ENCODE measurements at regions not wholly inside any gene's neighbourhood (a gene's known extent, or its start where the extent isn't known, plus 50 kb on each side); places are given as distances from the start of the nearest gene placed in this dataset.

GRCh38 chr2:33897741-33898140 is 298.6 kb upstream of the FAM98A start:
- Histone ChIP-seq H3K4me1 (no peaks in the 10 kb centered on the region), H3K27me3 (no peaks in the 10 kb centered on the region), H3K27ac (no peak overlapping the region), H3K36me3 (no peaks in the 10 kb centered on the region), H3K9me3 (no peaks in the 10 kb centered on the region), H3K4me3 (no peak overlapping the region)
- 53 to 68% methylated on average over 1 of the region's 1 CpG for WGBS, 2 donors
- DNase-seq: no peak
- intact Hi-C loops (cut with DNase I): no loop called here
- TF ChIP-seq CTCF (IDR thresholded peaks at IDR 0.05) (no peak), POLR2A (IDR thresholded peaks at IDR 0.05) (no peak)

- no peak overlapping the region for H3K27ac ChIP-seq
- H3K27me3 ChIP-seq: no peaks in the 10 kb centered on the region
- no peak for DNase-seq
- no peaks in the 10 kb centered on the region for H3K4me1 ChIP-seq
- 26 to 60% methylated on average over 1 of the region's 1 CpG for WGBS, 2 donors
- H3K4me3 ChIP-seq: no peak overlapping the region
- intact Hi-C loops (cut with DNase I): no loop called here
- no peaks in the 10 kb centered on the region for H3K36me3 ChIP-seq
- TF ChIP-seq POLR2A (IDR thresholded peaks at IDR 0.05): no peak
- no peak for TF ChIP-seq CTCF (IDR thresholded peaks at IDR 0.05)
- H3K9me3 ChIP-seq: no peaks in the 10 kb centered on the region
Measured at GRCh38 chr2:33893824-33894223, 294.7 kb upstream of the FAM98A start.

GRCh38 chr2:33891616-33892015 is 292.5 kb upstream of the FAM98A start:
- Histone ChIP-seq H3K36me3 (no peaks in the 10 kb centered on the region), H3K9me3 (no peaks in the 10 kb centered on the region), H3K4me3 (no peak overlapping the region), H3K27ac (no peak overlapping the region), H3K27me3 (no peaks in the 10 kb centered on the region), H3K4me1 (no peaks in the 10 kb centered on the region)
- TF ChIP-seq POLR2A (IDR thresholded peaks at IDR 0.05): no peak
- TF ChIP-seq CTCF (IDR thresholded peaks at IDR 0.05): no peak
- intact Hi-C loops (cut with DNase I): no loop called here
- 21 to 23% methylated on average over 3 of the region's 4 CpGs for WGBS, 2 donors
- no peak for DNase-seq

- no peaks in the 10 kb centered on the region for H3K4me1 ChIP-seq
- no peak overlapping the region for H3K4me3 ChIP-seq
- intact Hi-C loops (cut with DNase I): no loop called here
- no peaks in the 10 kb centered on the region for H3K27me3 ChIP-seq
- H3K27ac ChIP-seq: no peak overlapping the region
- TF ChIP-seq POLR2A (IDR thresholded peaks at IDR 0.05): no peak
- no peak for TF ChIP-seq CTCF (IDR thresholded peaks at IDR 0.05)
- DNase-seq: no peak
- WGBS, 2 donors: 95 to 96% methylated on average over 6 of the region's 6 CpGs
- H3K9me3 ChIP-seq: no peaks in the 10 kb centered on the region
- H3K36me3 ChIP-seq: no peaks in the 10 kb centered on the region
Measured at GRCh38 chr2:33890686-33891085, 291.6 kb upstream of the FAM98A start.

- DNase-seq: no peak
- H3K4me3 ChIP-seq: no peak overlapping the region
- no peaks in the 10 kb centered on the region for H3K9me3 ChIP-seq
- H3K27me3 ChIP-seq: no peaks in the 10 kb centered on the region
- H3K27ac ChIP-seq: no peak overlapping the region
- no peak for TF ChIP-seq POLR2A (IDR thresholded peaks at IDR 0.05)
- TF ChIP-seq CTCF (IDR thresholded peaks at IDR 0.05): no peak
- intact Hi-C loops (cut with DNase I): no loop called here
- H3K36me3 ChIP-seq: no peaks in the 10 kb centered on the region
- H3K4me1 ChIP-seq: no peaks in the 10 kb centered on the region
- WGBS, 2 donors: 37 to 47% methylated on average over 6 of the region's 6 CpGs
Measured at GRCh38 chr2:33877348-33878016, 278.4 kb upstream of the FAM98A start.
